GM21528 (cell line): ENCODE measurements at regions not wholly inside any gene's neighbourhood (a gene's known extent, or its start where the extent isn't known, plus 50 kb on each side); places are given as distances from the start of the nearest gene placed in this dataset.

Experiments
- ATAC-seq: cut with Tn5 transposase; IDR thresholded peaks from one replicate; pipeline ENCODE4 v1.9.1; 2021; ENCODE audit warnings: mild to moderate bottlenecking, moderate library complexity; ENCODE audit not compliant: unreplicated experiment, low FRiP score

GRCh38 chr9:107064378-107064777 lies 201.4 kb downstream of the ZNF462 start:
- ATAC-seq = no peak

GRCh38 chr9:107065549-107065948 lies 202.6 kb downstream of the ZNF462 start:
- no peak for ATAC-seq

GRCh38 chr9:107067739-107068416 lies 204.9 kb downstream of the ZNF462 start:
- ATAC-seq = no peak

- no peak for ATAC-seq
Measured at GRCh38 chr9:107068581-107068980, 205.6 kb downstream of the ZNF462 start.

GRCh38 chr9:107070586-107070985 lies 207.6 kb downstream of the ZNF462 start:
- ATAC-seq = no peak

- no peak for ATAC-seq
Measured at GRCh38 chr9:107078061-107078460, 205.0 kb upstream of the RAD23B start.

- ATAC-seq = no peak
Measured at GRCh38 chr9:107079589-107079988, 203.5 kb upstream of the RAD23B start.

GRCh38 chr9:107080130-107080529 lies 202.9 kb upstream of the RAD23B start:
- no peak for ATAC-seq

- no peak for ATAC-seq
Measured at GRCh38 chr9:107086460-107086859, 196.6 kb upstream of the RAD23B start.

- no peak for ATAC-seq
Measured at GRCh38 chr9:107087222-107087621, 195.9 kb upstream of the RAD23B start.

GRCh38 chr9:107090218-107090617 lies 192.9 kb upstream of the RAD23B start:
- no peak for ATAC-seq

GRCh38 chr9:107093365-107094060 lies 189.6 kb upstream of the RAD23B start:
- ATAC-seq = no peak

GRCh38 chr9:107094370-107094769 lies 188.7 kb upstream of the RAD23B start:
- ATAC-seq = no peak

GRCh38 chr9:107100591-107100990 lies 182.5 kb upstream of the RAD23B start:
- ATAC-seq = no peak

- ATAC-seq = no peak
Measured at GRCh38 chr9:107102011-107102410, 181.1 kb upstream of the RAD23B start.

GRCh38 chr9:107103621-107104020 lies 179.5 kb upstream of the RAD23B start:
- ATAC-seq = no peak

GRCh38 chr9:107105784-107106183 lies 177.3 kb upstream of the RAD23B start:
- no peak for ATAC-seq

GRCh38 chr9:107106416-107106815 lies 176.7 kb upstream of the RAD23B start:
- no peak for ATAC-seq

- ATAC-seq = no peak
Measured at GRCh38 chr9:107108342-107109130, 174.5 kb upstream of the RAD23B start.

GRCh38 chr9:107109324-107109723 lies 173.8 kb upstream of the RAD23B start:
- ATAC-seq = no peak

GRCh38 chr9:107110153-107110552 lies 172.9 kb upstream of the RAD23B start:
- ATAC-seq = no peak
